ENCODE measurements at regions not wholly inside any gene's neighbourhood (a gene's known extent, or its start where the extent isn't known, plus 50 kb on each side); places are given as distances from the start of the nearest gene placed in this dataset.
A peak's percentile ranks its signal among the peaks of the same experiment; 100 is the strongest.

DNA sequence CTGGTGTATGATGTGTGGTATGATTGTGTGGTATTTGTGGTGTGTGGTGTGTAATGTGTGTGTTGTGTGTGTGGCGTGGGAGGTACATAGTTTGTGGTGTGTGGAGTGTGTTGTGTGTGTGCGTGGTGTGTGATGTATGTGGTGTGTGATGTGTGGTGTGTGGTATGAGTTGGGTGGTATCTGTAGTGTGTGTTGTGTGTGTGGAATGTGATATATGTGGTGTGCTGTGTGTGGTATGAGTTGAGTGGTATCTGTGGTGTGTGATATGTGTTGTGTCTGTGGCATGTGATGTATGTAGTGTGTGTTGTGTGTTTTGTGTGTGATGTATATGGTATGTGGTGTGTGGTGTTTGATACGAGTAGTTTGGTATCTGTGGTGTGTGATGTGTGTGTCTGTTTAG, 272.5 kb upstream of the IRX1 start:
- no peaks in the 10 kb centered on the region for H4K20me1 ChIP-seq (ENCODE audit: insufficient read depth, low read length)
- H3K4me1 ChIP-seq (ENCODE audit: insufficient read depth, low read length): peaks cover 5% of the 10 kb centered on the region; the same call in 1 of the 2 replicates
- no peak overlapping the region for H3K4me2 ChIP-seq (ENCODE audit: insufficient read depth, low read length)
- ATAC-seq (ENCODE audit: insufficient read depth, low read depth) (no peak), DNase-seq (no peak)
- H2AFZ ChIP-seq (ENCODE audit: low read depth, low read length): no peak overlapping the region
- H3K9me3 ChIP-seq (ENCODE audit: insufficient read depth, low read length, severe bottlenecking): no peaks in the 10 kb centered on the region
- H3K9ac ChIP-seq (ENCODE audit: low read depth, low read length): no peak overlapping the region
- no peaks in the 10 kb centered on the region for H3K27me3 ChIP-seq (ENCODE audit: insufficient read depth, low read length, poor library complexity)
- no peak for TF ChIP-seq EZH2 (IDR thresholded peaks at IDR 0.05; ENCODE audit: borderline replicate concordance, low read depth, low read length, severe bottlenecking)
- TF ChIP-seq, protein P1, sequence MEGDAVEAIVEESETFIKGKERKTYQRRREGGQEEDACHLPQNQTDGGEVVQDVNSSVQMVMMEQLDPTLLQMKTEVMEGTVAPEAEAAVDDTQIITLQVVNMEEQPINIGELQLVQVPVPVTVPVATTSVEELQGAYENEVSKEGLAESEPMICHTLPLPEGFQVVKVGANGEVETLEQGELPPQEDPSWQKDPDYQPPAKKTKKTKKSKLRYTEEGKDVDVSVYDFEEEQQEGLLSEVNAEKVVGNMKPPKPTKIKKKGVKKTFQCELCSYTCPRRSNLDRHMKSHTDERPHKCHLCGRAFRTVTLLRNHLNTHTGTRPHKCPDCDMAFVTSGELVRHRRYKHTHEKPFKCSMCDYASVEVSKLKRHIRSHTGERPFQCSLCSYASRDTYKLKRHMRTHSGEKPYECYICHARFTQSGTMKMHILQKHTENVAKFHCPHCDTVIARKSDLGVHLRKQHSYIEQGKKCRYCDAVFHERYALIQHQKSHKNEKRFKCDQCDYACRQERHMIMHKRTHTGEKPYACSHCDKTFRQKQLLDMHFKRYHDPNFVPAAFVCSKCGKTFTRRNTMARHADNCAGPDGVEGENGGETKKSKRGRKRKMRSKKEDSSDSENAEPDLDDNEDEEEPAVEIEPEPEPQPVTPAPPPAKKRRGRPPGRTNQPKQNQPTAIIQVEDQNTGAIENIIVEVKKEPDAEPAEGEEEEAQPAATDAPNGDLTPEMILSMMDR (IDR thresholded peaks at IDR 0.05; ENCODE audit: borderline replicate concordance, extremely low read depth, low read length, poor library complexity, severe bottlenecking): no peak
- no peak overlapping the region for H3K4me3 ChIP-seq (ENCODE audit: low read depth in 1 of 2, low read length in 2 of 2)
- no peaks in the 10 kb centered on the region for H3K36me3 ChIP-seq (ENCODE audit: insufficient read depth, low read length)
- no peaks in the 10 kb centered on the region for H3K79me2 ChIP-seq (ENCODE audit: insufficient read depth, low read length)
- H3K27ac ChIP-seq (ENCODE audit: low read length): no peak overlapping the region

DNA sequence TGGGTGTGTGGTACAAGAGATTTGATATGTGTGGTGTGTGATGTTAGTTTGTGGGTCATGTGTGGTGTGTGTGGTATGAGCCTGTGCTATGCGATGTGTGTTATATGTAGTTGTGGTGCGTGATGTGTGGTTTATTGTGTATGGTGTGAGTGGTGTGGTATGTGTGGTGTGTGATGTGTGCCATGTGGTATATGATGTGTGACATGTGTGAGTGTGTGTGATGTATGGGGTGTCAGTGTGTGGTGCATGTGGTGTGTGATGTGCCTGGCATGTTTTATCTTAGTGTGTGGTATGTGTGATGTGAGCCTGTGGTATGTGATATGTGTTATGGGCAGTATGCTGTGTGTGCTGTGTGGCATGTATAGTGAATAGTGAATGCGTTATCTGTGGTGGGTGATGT, 273.0 kb upstream of the IRX1 start:
- no peaks in the 10 kb centered on the region for H4K20me1 ChIP-seq (ENCODE audit: insufficient read depth, low read length)
- H3K4me3 ChIP-seq (ENCODE audit: low read depth in 1 of 2, low read length in 2 of 2): no peak overlapping the region
- TF ChIP-seq EZH2 (IDR thresholded peaks at IDR 0.05; ENCODE audit: borderline replicate concordance, low read depth, low read length, severe bottlenecking): no peak
- TF ChIP-seq, protein P1 (IDR thresholded peaks at IDR 0.05; ENCODE audit: borderline replicate concordance, extremely low read depth, low read length, poor library complexity, severe bottlenecking): no peak
- no peak overlapping the region for H3K9ac ChIP-seq (ENCODE audit: low read depth, low read length)
- no peaks in the 10 kb centered on the region for H3K36me3 ChIP-seq (ENCODE audit: insufficient read depth, low read length)
- no peaks in the 10 kb centered on the region for H3K9me3 ChIP-seq (ENCODE audit: insufficient read depth, low read length, severe bottlenecking)
- H3K27me3 ChIP-seq (ENCODE audit: insufficient read depth, low read length, poor library complexity): no peaks in the 10 kb centered on the region
- H3K4me1 ChIP-seq (ENCODE audit: insufficient read depth, low read length): peaks cover under 1% of the 10 kb centered on the region; the same call in 1 of the 2 replicates
- ATAC-seq (ENCODE audit: insufficient read depth, low read depth) (no peak), DNase-seq (no peak)
- H3K4me2 ChIP-seq (ENCODE audit: insufficient read depth, low read length): no peak overlapping the region
- H3K27ac ChIP-seq (ENCODE audit: low read length): no peak overlapping the region
- no peak overlapping the region for H2AFZ ChIP-seq (ENCODE audit: low read depth, low read length)
- H3K79me2 ChIP-seq (ENCODE audit: insufficient read depth, low read length): no peaks in the 10 kb centered on the region

DNA sequence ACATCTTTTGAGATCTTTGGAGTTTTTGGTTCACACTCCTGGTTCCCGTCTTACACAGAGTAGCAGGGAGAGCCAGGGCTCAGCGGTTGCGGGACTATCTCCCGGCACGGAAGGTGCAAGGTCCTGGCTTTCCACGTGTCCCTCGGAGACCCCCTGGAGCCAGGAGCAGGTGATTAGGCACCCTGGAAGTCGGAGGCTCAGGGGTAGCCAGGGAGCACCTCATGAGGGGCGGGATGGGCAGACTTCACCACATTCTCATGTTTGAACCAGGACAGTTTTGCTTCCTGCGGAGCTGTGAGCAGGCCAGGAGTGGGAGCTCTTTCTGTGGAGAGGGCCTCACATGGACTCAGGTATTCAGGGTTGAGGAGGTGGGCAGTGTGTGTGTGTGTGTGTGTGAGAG, 273.7 kb upstream of the IRX1 start:
- Histone ChIP-seq H3K27me3 (ENCODE audit: insufficient read depth, low read length, poor library complexity) (no peaks in the 10 kb centered on the region), H3K9ac (ENCODE audit: low read depth, low read length) (no peak overlapping the region), H3K36me3 (ENCODE audit: insufficient read depth, low read length) (no peaks in the 10 kb centered on the region), H3K79me2 (ENCODE audit: insufficient read depth, low read length) (no peaks in the 10 kb centered on the region), H3K27ac (ENCODE audit: low read length) (no peak overlapping the region), H4K20me1 (ENCODE audit: insufficient read depth, low read length) (no peaks in the 10 kb centered on the region), H3K9me3 (ENCODE audit: insufficient read depth, low read length, severe bottlenecking) (no peaks in the 10 kb centered on the region), H3K4me2 (ENCODE audit: insufficient read depth, low read length) (no peak overlapping the region), H3K4me3 (ENCODE audit: low read depth in 1 of 2, low read length in 2 of 2) (no peak overlapping the region), H2AFZ (ENCODE audit: low read depth, low read length) (no peak overlapping the region), H3K4me1 (ENCODE audit: insufficient read depth, low read length) (no peaks in the 10 kb centered on the region)
- ATAC-seq (ENCODE audit: insufficient read depth, low read depth) (no peak), DNase-seq (no peak)
- no peak for TF ChIP-seq EZH2 (IDR thresholded peaks at IDR 0.05; ENCODE audit: borderline replicate concordance, low read depth, low read length, severe bottlenecking)
- TF ChIP-seq, protein P1 (IDR thresholded peaks at IDR 0.05; ENCODE audit: borderline replicate concordance, extremely low read depth, low read length, poor library complexity, severe bottlenecking): peak; percentile 4

All from DND-41 (cell line).